HG03025 (cell line): ENCODE measurements at regions not wholly inside any gene's neighbourhood (a gene's known extent, or its start where the extent isn't known, plus 50 kb on each side); places are given as distances from the start of the nearest gene placed in this dataset.

ENCODE experiments used
- ATAC-seq: cut with Tn5 transposase; IDR thresholded peaks from one replicate; pipeline ENCODE4 v1.9.1; 2021; ENCODE audit warnings: mild to moderate bottlenecking, moderate library complexity; ENCODE audit not compliant: unreplicated experiment, low FRiP score

- ATAC-seq: no peak
Observed at GRCh38 chr2:215775106-215775505, 238.2 kb downstream of the MREG start.

GRCh38 chr2:215773728-215774127 is 239.6 kb downstream of the MREG start:
- ATAC-seq: no peak

- no peak for ATAC-seq
Observed at GRCh38 chr2:215772634-215773563, 240.5 kb downstream of the MREG start.

- no peak for ATAC-seq
Observed at GRCh38 chr2:215772003-215772402, 241.3 kb downstream of the MREG start.

- ATAC-seq: no peak
Observed at GRCh38 chr2:215771241-215771640, 242.1 kb downstream of the MREG start.

- no peak for ATAC-seq
Observed at GRCh38 chr2:215770668-215771067, 242.7 kb downstream of the MREG start.

- ATAC-seq: no peak
Observed at GRCh38 chr2:215769246-215769645, 244.1 kb downstream of the MREG start.

GRCh38 chr2:215767625-215768024 is 245.7 kb downstream of the MREG start:
- no peak for ATAC-seq

GRCh38 chr2:215765729-215766360 is 247.5 kb downstream of the MREG start:
- ATAC-seq: no peak

GRCh38 chr2:215764441-215765048 is 248.8 kb downstream of the MREG start:
- ATAC-seq: no peak

GRCh38 chr2:215760557-215760956 is 252.8 kb downstream of the MREG start:
- no peak for ATAC-seq

GRCh38 chr2:215760091-215760490 is 253.3 kb downstream of the MREG start:
- ATAC-seq: no peak

- no peak for ATAC-seq
Observed at GRCh38 chr2:215758691-215759090, 254.7 kb downstream of the MREG start.

GRCh38 chr2:215756346-215756730 is 257.0 kb downstream of the MREG start:
- no peak for ATAC-seq

- ATAC-seq: no peak
Observed at GRCh38 chr2:215755641-215756345, 257.6 kb downstream of the MREG start.

GRCh38 chr2:215754546-215754945 is 258.8 kb downstream of the MREG start:
- ATAC-seq: no peak

- no peak for ATAC-seq
Observed at GRCh38 chr2:215753808-215754207, 259.5 kb downstream of the MREG start.

- ATAC-seq: no peak
Observed at GRCh38 chr2:215752991-215753390, 260.4 kb downstream of the MREG start.

GRCh38 chr2:215752436-215752835 is 260.9 kb downstream of the MREG start:
- no peak for ATAC-seq

GRCh38 chr2:215751911-215752272 is 261.5 kb downstream of the MREG start:
- ATAC-seq: no peak
